Heart left ventricle (tissue), 13 donors: ENCODE measurements at regions not wholly inside any gene's neighbourhood (a gene's known extent, or its start where the extent isn't known, plus 50 kb on each side); places are given as distances from the start of the nearest gene placed in this dataset.

Experiments
- POLR2A ChIP-seq, 2 donors: fragments of 450-650 bp; IDR thresholded peaks; one replicate each; pipeline ENCODE4 v1.6.1; 2017; ENCODE audit warnings: antibody characterized with exemption in 2 of 2, mild to moderate bottlenecking in 2 of 2, moderate library complexity in 2 of 2
- TF ChIP-seq, protein P1 (sequence below), 12 donors: fragments of 200-600 bp; sonication (generic) in 4 of 12; IDR thresholded peaks; one replicate each; pipeline versions ENCODE4 v1.5.0 to v1.8.0; 2018 to 2022; ENCODE audit warnings: antibody characterized with exemption in 12 of 12, mild to moderate bottlenecking in 5 of 12
- donor health status: ischemic (EF 13 %, LVEDD 7.1; RV severe dilation, severe dysfunction).
- donor health status: DM: no; HTN: yes; CAD: no.
- donor health status: DM: no; HTN: no; CAD: no.
- donor health status: ischemic (EF 25% LVEDD 6.9; RV normal size, moderate dysfunction).
- donor health status: ischemic (EF 25% LVEDD 5.7; RV mildly dilated, moderate dysfunction).
- donor health status: ischemic (EF 35%, LVEDD 5.7; RV mildly dilated, moderate dysfunction).
- donor health status: nonischemic (EF 11% LVEDD 7.7; RV severe dilation, severe dysfunction).
- donor health status: DM: yes; HTN: yes; CAD: no.
- donor health status: PGD.
- donor health status: ischemic (EF 29% LVEDD 5.4; RV normal size, mild dysfunction).
- donor health status: nonischemic (EF 23%, LVEDD 6.1; RV moderate dilation, normal function).

DNA sequence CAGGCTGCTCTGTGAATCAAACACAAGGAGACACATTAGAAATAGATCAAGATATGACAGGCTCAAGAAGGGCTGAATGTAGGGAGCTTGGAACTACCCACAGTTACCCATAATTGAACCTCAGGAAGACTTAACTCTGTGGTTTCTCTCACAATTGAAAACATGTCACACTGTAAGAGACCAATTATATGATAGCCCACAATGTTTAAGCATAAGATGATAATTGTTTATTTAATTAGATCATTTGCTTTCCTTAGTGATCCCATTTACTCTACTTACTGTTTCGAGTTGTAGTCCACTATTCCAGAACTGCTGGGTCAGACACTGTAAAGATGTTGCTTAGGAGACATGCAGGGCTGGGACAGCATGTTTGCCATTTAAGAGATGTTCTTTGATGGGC is 201.3 kb upstream of the RARB start:
- TF ChIP-seq, protein P1, sequence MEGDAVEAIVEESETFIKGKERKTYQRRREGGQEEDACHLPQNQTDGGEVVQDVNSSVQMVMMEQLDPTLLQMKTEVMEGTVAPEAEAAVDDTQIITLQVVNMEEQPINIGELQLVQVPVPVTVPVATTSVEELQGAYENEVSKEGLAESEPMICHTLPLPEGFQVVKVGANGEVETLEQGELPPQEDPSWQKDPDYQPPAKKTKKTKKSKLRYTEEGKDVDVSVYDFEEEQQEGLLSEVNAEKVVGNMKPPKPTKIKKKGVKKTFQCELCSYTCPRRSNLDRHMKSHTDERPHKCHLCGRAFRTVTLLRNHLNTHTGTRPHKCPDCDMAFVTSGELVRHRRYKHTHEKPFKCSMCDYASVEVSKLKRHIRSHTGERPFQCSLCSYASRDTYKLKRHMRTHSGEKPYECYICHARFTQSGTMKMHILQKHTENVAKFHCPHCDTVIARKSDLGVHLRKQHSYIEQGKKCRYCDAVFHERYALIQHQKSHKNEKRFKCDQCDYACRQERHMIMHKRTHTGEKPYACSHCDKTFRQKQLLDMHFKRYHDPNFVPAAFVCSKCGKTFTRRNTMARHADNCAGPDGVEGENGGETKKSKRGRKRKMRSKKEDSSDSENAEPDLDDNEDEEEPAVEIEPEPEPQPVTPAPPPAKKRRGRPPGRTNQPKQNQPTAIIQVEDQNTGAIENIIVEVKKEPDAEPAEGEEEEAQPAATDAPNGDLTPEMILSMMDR (IDR thresholded peaks at IDR 0.05), result no peak
- no peak for TF ChIP-seq POLR2A (IDR thresholded peaks at IDR 0.05)
